Sigmoid colon (tissue), 3 donors: ENCODE measurements at regions not wholly inside any gene's neighbourhood (a gene's known extent, or its start where the extent isn't known, plus 50 kb on each side); places are given as distances from the start of the nearest gene placed in this dataset.

Experiments used
- POLR2A ChIP-seq, 2 donors: fragments of 450-650 bp; IDR thresholded peaks; one replicate each; pipeline ENCODE4 v1.6.1; 2016; ENCODE audit warnings: antibody characterized with exemption in 2 of 2, mild to moderate bottlenecking in 2 of 2, moderate library complexity in 2 of 2
- TF ChIP-seq, protein P1 (sequence below), 4 experiments: fragments of 450-650 bp in 3 of 4; fragments of 200-600 bp in 1 of 4; IDR thresholded peaks; one replicate each; pipeline ENCODE4 v1.5.1; 2016 to 2019; ENCODE audit warnings: antibody characterized with exemption in 4 of 4, mild to moderate bottlenecking in 3 of 4, moderate library complexity in 2 of 4

DNA sequence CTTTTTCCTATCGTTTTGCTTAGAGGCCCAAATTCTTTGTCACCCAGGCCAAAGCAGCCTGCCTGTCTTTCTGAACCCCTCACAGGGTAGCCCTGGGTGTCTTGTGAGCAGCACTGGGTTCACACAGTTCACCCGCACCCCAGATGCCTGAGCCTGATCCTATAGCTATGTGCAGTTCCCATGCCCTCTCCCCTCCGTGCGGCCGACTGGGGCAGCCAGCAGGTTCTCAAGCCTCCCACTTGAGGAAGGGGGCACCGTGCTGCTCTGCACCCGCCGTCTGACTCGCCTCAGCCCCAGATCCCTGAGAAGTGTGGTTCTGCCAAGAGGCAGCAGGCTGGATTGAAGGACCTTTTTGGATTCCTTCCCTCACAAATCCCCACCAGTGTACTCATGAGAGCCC lies 89.0 kb downstream of the PSMB1 start:
- TF ChIP-seq, protein P1, sequence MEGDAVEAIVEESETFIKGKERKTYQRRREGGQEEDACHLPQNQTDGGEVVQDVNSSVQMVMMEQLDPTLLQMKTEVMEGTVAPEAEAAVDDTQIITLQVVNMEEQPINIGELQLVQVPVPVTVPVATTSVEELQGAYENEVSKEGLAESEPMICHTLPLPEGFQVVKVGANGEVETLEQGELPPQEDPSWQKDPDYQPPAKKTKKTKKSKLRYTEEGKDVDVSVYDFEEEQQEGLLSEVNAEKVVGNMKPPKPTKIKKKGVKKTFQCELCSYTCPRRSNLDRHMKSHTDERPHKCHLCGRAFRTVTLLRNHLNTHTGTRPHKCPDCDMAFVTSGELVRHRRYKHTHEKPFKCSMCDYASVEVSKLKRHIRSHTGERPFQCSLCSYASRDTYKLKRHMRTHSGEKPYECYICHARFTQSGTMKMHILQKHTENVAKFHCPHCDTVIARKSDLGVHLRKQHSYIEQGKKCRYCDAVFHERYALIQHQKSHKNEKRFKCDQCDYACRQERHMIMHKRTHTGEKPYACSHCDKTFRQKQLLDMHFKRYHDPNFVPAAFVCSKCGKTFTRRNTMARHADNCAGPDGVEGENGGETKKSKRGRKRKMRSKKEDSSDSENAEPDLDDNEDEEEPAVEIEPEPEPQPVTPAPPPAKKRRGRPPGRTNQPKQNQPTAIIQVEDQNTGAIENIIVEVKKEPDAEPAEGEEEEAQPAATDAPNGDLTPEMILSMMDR (IDR thresholded peaks at IDR 0.05), result no peak
- no peak for TF ChIP-seq POLR2A (IDR thresholded peaks at IDR 0.05)
